ENCODE measurements at regions not wholly inside any gene's neighbourhood (a gene's known extent, or its start where the extent isn't known, plus 50 kb on each side); places are given as distances from the start of the nearest gene placed in this dataset.

GRCh38 chr1:72419229-72419628 is 136.9 kb upstream of the NEGR1 start:
- Histone ChIP-seq H3K36me3 (ENCODE audit: low read depth) (no peaks in the 10 kb centered on the region), H3K27me3 (ENCODE audit: insufficient read depth, poor library complexity, severe bottlenecking) (no peaks in the 10 kb centered on the region), H3K4me3 (ENCODE audit: severe bottlenecking) (no peak overlapping the region), H3K4me1 (ENCODE audit: insufficient read depth, poor library complexity, severe bottlenecking) (no peaks in the 10 kb centered on the region), H3K9me3 (ENCODE audit: severe bottlenecking) (no peaks in the 10 kb centered on the region), H3K27ac (ENCODE audit: poor library complexity, severe bottlenecking) (no peak overlapping the region)
- DNase-seq (ENCODE audit: low spot score) (no peak), ATAC-seq (ENCODE audit: low read depth) (no peak)
- TF ChIP-seq CTCF (IDR thresholded peaks at IDR 0.05; ENCODE audit: poor library complexity, severe bottlenecking), result no peak

DNA sequence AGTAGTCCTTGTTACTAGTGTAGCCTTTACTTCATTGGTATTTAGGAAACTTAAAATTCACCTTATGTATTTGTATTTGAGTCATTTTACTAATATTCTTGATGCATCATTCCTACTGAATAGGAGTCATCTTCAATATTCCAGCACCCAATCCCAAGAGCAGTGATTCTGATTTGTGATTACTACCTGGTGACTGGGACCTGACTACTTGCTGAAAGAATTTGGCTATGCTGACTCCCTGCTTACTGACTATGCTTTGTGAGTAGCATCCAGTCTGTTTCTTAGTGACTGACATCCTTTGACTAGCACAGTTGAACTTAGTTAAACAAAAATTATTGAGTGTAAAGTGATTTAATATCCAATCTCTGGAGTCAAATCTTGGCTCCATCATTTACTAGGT is 129.9 kb upstream of the NEGR1 start:
- DNase-seq (ENCODE audit: low spot score) (no peak), ATAC-seq (ENCODE audit: low read depth) (peak; percentile 98)
- H3K27ac ChIP-seq (ENCODE audit: poor library complexity, severe bottlenecking), result peak overlapping the region; percentile 25

DNA sequence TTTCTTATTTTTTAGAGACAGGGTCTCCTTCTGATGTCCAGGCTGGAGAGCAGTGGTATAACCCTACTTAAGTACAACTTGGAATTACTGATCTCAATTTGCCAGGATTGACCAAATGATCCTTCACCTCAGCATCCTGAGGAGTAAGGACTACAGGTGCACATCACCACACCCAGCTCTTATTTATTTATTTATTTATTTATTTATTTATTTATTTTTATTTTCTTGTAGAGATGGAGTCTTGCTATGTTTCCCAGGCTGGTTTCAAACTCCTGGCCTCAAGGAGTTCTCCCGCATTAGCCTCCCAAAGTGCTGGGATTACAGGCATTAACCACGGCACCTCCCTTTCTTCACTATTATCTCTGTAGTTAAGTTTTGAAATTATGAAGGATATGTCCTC is 117.5 kb upstream of the NEGR1 start:
- no peaks in the 10 kb centered on the region for H3K4me1 ChIP-seq (ENCODE audit: insufficient read depth, poor library complexity, severe bottlenecking)
- no peak for TF ChIP-seq CTCF (IDR thresholded peaks at IDR 0.05; ENCODE audit: poor library complexity, severe bottlenecking)
- H3K27me3 ChIP-seq (ENCODE audit: insufficient read depth, poor library complexity, severe bottlenecking), result no peaks in the 10 kb centered on the region
- no peaks in the 10 kb centered on the region for H3K36me3 ChIP-seq (ENCODE audit: low read depth)
- no peaks in the 10 kb centered on the region for H3K9me3 ChIP-seq (ENCODE audit: severe bottlenecking)
- no peak overlapping the region for H3K27ac ChIP-seq (ENCODE audit: poor library complexity, severe bottlenecking)
- DNase-seq (ENCODE audit: low spot score), result no peak
- H3K4me3 ChIP-seq (ENCODE audit: severe bottlenecking), result no peak overlapping the region
- ATAC-seq (ENCODE audit: low read depth), result no peak

More for the DNA sequence above, 129.9 kb upstream of the NEGR1 start:
- Histone ChIP-seq H3K4me1 (ENCODE audit: insufficient read depth, poor library complexity, severe bottlenecking) (peaks cover 7% of the 10 kb centered on the region), H3K27me3 (ENCODE audit: insufficient read depth, poor library complexity, severe bottlenecking) (no peaks in the 10 kb centered on the region), H3K4me3 (ENCODE audit: severe bottlenecking) (no peak overlapping the region), H3K9me3 (ENCODE audit: severe bottlenecking) (no peaks in the 10 kb centered on the region), H3K36me3 (ENCODE audit: low read depth) (no peaks in the 10 kb centered on the region)
- TF ChIP-seq CTCF (IDR thresholded peaks at IDR 0.05; ENCODE audit: poor library complexity, severe bottlenecking), result no peak

DNA sequence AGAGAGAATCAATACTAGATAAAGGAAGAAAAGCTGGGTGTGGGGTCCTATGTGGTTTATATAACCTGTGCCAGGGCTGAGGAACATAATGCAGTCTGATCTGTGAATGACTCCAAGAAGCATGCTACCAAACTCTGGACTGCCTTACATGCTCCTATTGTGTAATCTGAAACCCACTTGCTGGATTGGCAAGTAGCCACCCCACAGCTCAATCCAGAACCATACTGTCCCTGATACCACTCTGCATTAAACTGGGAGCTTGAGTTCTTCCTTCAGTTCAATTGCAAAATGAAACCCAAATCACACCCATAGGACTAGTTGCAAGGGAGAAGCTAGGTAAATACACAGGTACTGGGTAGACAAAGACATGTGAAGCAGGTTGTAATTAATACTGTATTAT is 115.4 kb upstream of the NEGR1 start:
- Histone ChIP-seq H3K4me1 (ENCODE audit: insufficient read depth, poor library complexity, severe bottlenecking) (no peaks in the 10 kb centered on the region), H3K4me3 (ENCODE audit: severe bottlenecking) (no peak overlapping the region), H3K9me3 (ENCODE audit: severe bottlenecking) (no peaks in the 10 kb centered on the region), H3K27me3 (ENCODE audit: insufficient read depth, poor library complexity, severe bottlenecking) (no peaks in the 10 kb centered on the region), H3K36me3 (ENCODE audit: low read depth) (no peaks in the 10 kb centered on the region), H3K27ac (ENCODE audit: poor library complexity, severe bottlenecking) (no peak overlapping the region)
- ATAC-seq (ENCODE audit: low read depth) (peak; percentile 36; the same call in 2 of the 3 replicates), DNase-seq (ENCODE audit: low spot score) (no peak)
- no peak for TF ChIP-seq CTCF (IDR thresholded peaks at IDR 0.05; ENCODE audit: poor library complexity, severe bottlenecking)

DNA sequence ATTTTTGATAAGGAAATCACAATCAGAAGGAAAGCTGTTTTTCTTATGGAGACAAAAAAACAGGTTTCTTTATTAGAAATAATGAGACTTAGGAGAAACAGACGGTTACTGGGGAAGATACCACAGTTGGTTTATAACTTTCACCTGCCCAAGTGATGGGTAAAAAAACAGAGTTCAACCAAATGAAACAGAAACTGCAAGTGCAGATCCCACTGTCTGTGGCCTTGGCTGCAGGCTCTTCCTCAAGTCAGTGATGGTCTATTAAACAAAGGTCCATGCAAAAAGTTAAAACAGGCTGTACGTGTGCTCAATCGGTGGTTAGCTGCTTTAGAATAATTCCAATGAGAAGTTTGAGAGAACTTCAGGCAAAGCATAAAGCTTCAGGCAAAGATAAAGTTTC is 112.1 kb upstream of the NEGR1 start:
- no peak overlapping the region for H3K4me3 ChIP-seq (ENCODE audit: severe bottlenecking)
- no peaks in the 10 kb centered on the region for H3K36me3 ChIP-seq (ENCODE audit: low read depth)
- TF ChIP-seq CTCF (IDR thresholded peaks at IDR 0.05; ENCODE audit: poor library complexity, severe bottlenecking), result no peak
- no peak overlapping the region for H3K27ac ChIP-seq (ENCODE audit: poor library complexity, severe bottlenecking)
- DNase-seq (ENCODE audit: low spot score) (no peak), ATAC-seq (ENCODE audit: low read depth) (no peak)
- H3K9me3 ChIP-seq (ENCODE audit: severe bottlenecking), result no peaks in the 10 kb centered on the region
- H3K27me3 ChIP-seq (ENCODE audit: insufficient read depth, poor library complexity, severe bottlenecking), result no peaks in the 10 kb centered on the region
- no peaks in the 10 kb centered on the region for H3K4me1 ChIP-seq (ENCODE audit: insufficient read depth, poor library complexity, severe bottlenecking)

Data from RWPE2 (cell line).